ENCODE measurements at regions not wholly inside any gene's neighbourhood (a gene's known extent, or its start where the extent isn't known, plus 50 kb on each side); places are given as distances from the start of the nearest gene placed in this dataset.
"Not testable (repeated sequence)": the region's sequence is repeated elsewhere in the genome, so short reads cannot be mapped to it uniquely, and the experiment has no call there.

DNA sequence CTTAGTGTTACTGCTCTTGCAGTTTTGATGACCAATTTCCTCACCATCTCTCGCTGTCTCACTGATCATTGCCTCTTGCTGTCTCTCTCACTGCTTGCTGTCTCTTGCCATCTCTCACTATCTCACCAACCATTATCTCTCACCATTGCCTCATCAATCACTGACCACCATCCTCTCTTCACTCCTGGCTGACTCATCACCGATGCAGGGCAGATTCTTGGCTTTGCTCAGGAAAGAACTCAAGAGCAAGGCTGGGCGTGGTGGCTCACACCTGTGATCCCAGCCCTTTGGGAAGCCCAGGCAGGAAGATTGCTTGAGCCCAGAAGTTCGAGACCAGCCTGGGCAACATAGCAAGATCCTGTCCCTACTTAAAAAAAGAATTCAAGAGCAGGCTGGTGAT lies 66.3 kb upstream of the SYN3 start:
- no peak overlapping the region for H3K27ac ChIP-seq (ENCODE audit: low read length)
- DNase-seq: no peak
- TF ChIP-seq CTCF (IDR thresholded peaks at IDR 0.05; ENCODE audit: low read length) (no peak), EZH2 (optimal IDR thresholded peaks at IDR 0.05; ENCODE audit: low read depth, low read length) (no peak), EZH2phosphoT487 (IDR thresholded peaks at IDR 0.05; ENCODE audit: low read length) (no peak)
- no peaks in the 10 kb centered on the region for H3K9me3 ChIP-seq (replicated peaks; ENCODE audit: insufficient read depth, low read length)
- no peaks in the 10 kb centered on the region for H3F3A ChIP-seq (ENCODE audit: insufficient read depth, low read length)
- no peaks in the 10 kb centered on the region for H3K9me2 ChIP-seq (replicated peaks; ENCODE audit: insufficient read depth, low read length)
- H3K27me3 ChIP-seq (replicated peaks; ENCODE audit: insufficient read depth, low read length): no peaks in the 10 kb centered on the region
- no peak overlapping the region for H3K9ac ChIP-seq (ENCODE audit: low read length)
- no peaks in the 10 kb centered on the region for H3K36me3 ChIP-seq (replicated peaks; ENCODE audit: insufficient read depth, low read length)
- H3K4me1 ChIP-seq (ENCODE audit: low read length): no peaks in the 10 kb centered on the region
- no peak overlapping the region for H3K4me3 ChIP-seq (ENCODE audit: low read length)
- no peaks in the 10 kb centered on the region for H3K79me2 ChIP-seq (ENCODE audit: low read length)
- no peak overlapping the region for H2AFZ ChIP-seq (ENCODE audit: low read length)
- H4K20me1 ChIP-seq (ENCODE audit: insufficient read depth, low read length): no peaks in the 10 kb centered on the region
- H3K4me2 ChIP-seq (ENCODE audit: low read depth, low read length): no peak overlapping the region

DNA sequence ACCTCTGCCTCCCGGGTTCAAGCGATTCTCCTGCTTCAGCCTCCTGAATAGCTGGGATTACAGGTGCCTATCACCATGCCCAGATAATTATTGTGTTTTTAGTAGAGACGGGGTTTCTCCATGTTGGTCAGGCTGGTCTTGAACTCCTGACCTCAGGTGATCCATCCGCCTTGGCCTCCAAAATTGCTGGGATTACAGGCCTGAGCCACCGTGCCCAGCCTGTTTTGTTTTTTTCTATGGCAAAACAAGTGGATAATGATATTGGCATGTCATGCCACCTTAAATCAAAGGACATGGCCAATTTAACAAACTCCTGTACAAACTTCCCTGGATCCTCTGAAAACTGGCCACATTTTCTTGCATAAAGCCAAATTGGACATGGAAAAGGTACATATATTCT lies 64.3 kb upstream of the SYN3 start:
- H3K9me3 ChIP-seq (replicated peaks; ENCODE audit: insufficient read depth, low read length); H4K20me1 ChIP-seq (ENCODE audit: insufficient read depth, low read length); H3K79me2 ChIP-seq (ENCODE audit: low read length); H3F3A ChIP-seq (ENCODE audit: insufficient read depth, low read length); H3K36me3 ChIP-seq (replicated peaks; ENCODE audit: insufficient read depth, low read length); H3K4me2 ChIP-seq (ENCODE audit: low read depth, low read length); H3K4me3 ChIP-seq (ENCODE audit: low read length); H3K9me2 ChIP-seq (replicated peaks; ENCODE audit: insufficient read depth, low read length); H3K27ac ChIP-seq (ENCODE audit: low read length); H3K4me1 ChIP-seq (ENCODE audit: low read length); DNase-seq; H3K9ac ChIP-seq (ENCODE audit: low read length); H3K27me3 ChIP-seq (replicated peaks; ENCODE audit: insufficient read depth, low read length); H2AFZ ChIP-seq (ENCODE audit: low read length): not testable (repeated sequence)

- TF ChIP-seq EZH2phosphoT487 (IDR thresholded peaks at IDR 0.05; ENCODE audit: low read length) (no peak), CTCF (IDR thresholded peaks at IDR 0.05; ENCODE audit: low read length) (no peak), EZH2 (optimal IDR thresholded peaks at IDR 0.05; ENCODE audit: low read depth, low read length) (no peak)
- no peaks in the 10 kb centered on the region for H3K79me2 ChIP-seq (ENCODE audit: low read length)
- no peaks in the 10 kb centered on the region for H3K9me3 ChIP-seq (replicated peaks; ENCODE audit: insufficient read depth, low read length)
- H2AFZ ChIP-seq (ENCODE audit: low read length): no peak overlapping the region
- H3K27me3 ChIP-seq (replicated peaks; ENCODE audit: insufficient read depth, low read length): no peaks in the 10 kb centered on the region
- H3K4me2 ChIP-seq (ENCODE audit: low read depth, low read length): no peak overlapping the region
- no peak overlapping the region for H3K27ac ChIP-seq (ENCODE audit: low read length)
- H3K4me3 ChIP-seq (ENCODE audit: low read length): no peak overlapping the region
- H3K9me2 ChIP-seq (replicated peaks; ENCODE audit: insufficient read depth, low read length): no peaks in the 10 kb centered on the region
- H3K4me1 ChIP-seq (ENCODE audit: low read length): no peaks in the 10 kb centered on the region
- H3F3A ChIP-seq (ENCODE audit: insufficient read depth, low read length): no peaks in the 10 kb centered on the region
- no peak for DNase-seq
- no peaks in the 10 kb centered on the region for H3K36me3 ChIP-seq (replicated peaks; ENCODE audit: insufficient read depth, low read length)
- no peak overlapping the region for H3K9ac ChIP-seq (ENCODE audit: low read length)
- no peaks in the 10 kb centered on the region for H4K20me1 ChIP-seq (ENCODE audit: insufficient read depth, low read length)
Observed at GRCh38 chr22:33119044-33119443, 60.9 kb upstream of the SYN3 start.

DNA sequence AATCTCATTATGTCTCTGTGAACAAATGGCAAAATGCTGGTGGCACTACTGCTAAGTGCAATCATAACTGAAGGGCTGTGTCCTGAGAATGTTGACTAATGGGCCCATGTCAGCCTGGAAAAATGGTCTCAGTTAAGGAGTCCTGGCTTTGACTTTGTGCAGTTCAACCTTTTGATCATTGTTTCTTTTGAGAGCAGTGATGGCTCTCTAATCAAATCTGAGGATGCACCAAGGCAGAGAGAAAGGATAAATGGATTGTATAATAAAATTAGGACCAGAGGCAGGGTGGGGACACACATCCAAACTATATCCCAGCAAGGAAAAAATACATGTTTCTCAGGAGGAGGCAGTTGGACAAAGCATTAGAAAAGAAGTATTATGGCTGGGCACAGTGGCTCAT lies 59.6 kb upstream of the SYN3 start:
- Histone ChIP-seq H3K4me3 (ENCODE audit: low read length) (no peak overlapping the region), H3K9me2 (replicated peaks; ENCODE audit: insufficient read depth, low read length) (no peaks in the 10 kb centered on the region), H3K36me3 (replicated peaks; ENCODE audit: insufficient read depth, low read length) (no peaks in the 10 kb centered on the region), H4K20me1 (ENCODE audit: insufficient read depth, low read length) (no peaks in the 10 kb centered on the region), H3K4me1 (ENCODE audit: low read length) (0 out of 2 replicates have a peak, but pooled peaks cover under 1% of the 10 kb centered on the region), H2AFZ (ENCODE audit: low read length) (no peak overlapping the region), H3F3A (ENCODE audit: insufficient read depth, low read length) (peaks cover 2% of the 10 kb centered on the region; the same call in 1 of the 2 replicates), H3K4me2 (ENCODE audit: low read depth, low read length) (no peak overlapping the region), H3K79me2 (ENCODE audit: low read length) (no peaks in the 10 kb centered on the region), H3K27me3 (replicated peaks; ENCODE audit: insufficient read depth, low read length) (no peaks in the 10 kb centered on the region), H3K9me3 (replicated peaks; ENCODE audit: insufficient read depth, low read length) (no peaks in the 10 kb centered on the region), H3K27ac (ENCODE audit: low read length) (no peak overlapping the region), H3K9ac (ENCODE audit: low read length) (no peak overlapping the region)
- no peak for TF ChIP-seq EZH2phosphoT487 (IDR thresholded peaks at IDR 0.05; ENCODE audit: low read length)
- TF ChIP-seq CTCF (IDR thresholded peaks at IDR 0.05; ENCODE audit: low read length): no peak
- TF ChIP-seq EZH2 (optimal IDR thresholded peaks at IDR 0.05; ENCODE audit: low read depth, low read length): no peak
- no peak for DNase-seq

Measured in MM.1S (cell line).